H54 (cell line): ENCODE measurements at regions not wholly inside any gene's neighbourhood (a gene's known extent, or its start where the extent isn't known, plus 50 kb on each side); places are given as distances from the start of the nearest gene placed in this dataset.

ENCODE experiments used
- DNase-seq: peaks from one replicate; pipeline ENCODE4 v3.0.0; 2011; ENCODE audit warnings: low spot score, mixed read lengths; ENCODE audit not compliant: insufficient read length
- FAIRE-seq: peaks from 3 replicates; lab custom pipeline; 2011; peaks lifted over from hg19 to GRCh38; lab: Jason Lieb, UNC
- POLR2A ChIP-seq: IDR thresholded peaks from 2 replicates; pipeline ENCODE4 v1.6.1; 2011; ENCODE audit warnings: low read depth, mild to moderate bottlenecking, low read length

DNA sequence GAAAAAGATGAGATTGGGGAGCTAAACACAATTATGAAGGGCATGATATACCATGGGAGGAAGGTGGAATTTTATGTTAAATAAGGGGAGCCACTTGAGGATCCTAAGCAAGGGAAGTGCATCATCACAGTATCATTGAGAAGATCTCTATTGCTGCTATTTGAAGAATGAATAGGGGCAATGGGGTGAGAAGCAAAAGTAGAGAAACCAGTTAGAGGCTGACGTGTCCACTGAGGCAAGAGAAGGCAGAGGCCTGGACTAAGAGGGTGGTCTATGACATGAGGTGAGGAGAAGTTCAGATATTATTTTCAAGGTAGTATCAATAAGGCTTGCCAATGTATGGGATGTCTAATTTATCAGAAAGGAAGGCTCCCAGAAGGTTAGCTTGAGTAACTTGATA is 111.6 kb downstream of the TENT5A start:
- TF ChIP-seq POLR2A: no peak

DNA sequence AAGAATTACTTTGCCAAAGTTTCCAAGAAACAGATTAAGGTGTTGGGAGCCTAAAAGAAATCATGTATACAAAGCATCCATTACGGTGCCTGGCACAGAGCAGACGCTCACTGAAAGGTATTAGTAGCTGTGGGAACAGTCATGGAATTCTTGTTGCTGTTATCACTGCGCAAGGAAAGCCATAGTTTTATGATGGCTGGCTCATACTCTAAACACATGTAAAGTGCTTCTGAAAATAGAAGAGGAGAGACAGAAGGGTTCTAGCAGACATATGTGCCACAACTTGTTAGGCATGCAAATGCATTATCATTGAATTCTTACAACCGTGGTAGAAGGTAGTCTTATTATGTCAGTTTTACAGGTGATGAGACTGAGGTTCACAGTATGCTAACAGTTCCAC is 112.4 kb downstream of the TENT5A start:
- DNase-seq (no peak), FAIRE-seq (no peak)
- TF ChIP-seq POLR2A: no peak

More for the DNA sequence above, 111.6 kb downstream of the TENT5A start:
- no peak for DNase-seq
- no peak for FAIRE-seq

DNA sequence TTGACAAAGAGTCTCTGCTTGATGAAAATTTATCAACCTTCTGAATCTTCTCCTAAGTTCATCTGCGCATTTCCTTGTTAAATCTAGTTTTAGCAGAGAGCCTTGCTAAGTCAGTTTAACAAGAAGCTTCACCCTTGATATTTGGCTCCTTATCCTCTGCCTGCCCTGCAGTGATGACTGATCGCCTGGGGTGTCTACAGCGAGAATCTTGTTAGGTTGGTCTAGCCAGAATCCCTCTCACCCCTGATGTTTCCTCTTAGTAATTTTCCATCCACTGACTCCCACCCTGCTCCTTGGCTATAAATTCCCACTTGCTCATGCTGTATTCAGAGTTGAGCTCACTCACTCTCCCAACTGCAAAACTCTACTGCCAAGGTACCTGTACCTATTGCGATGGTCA is 114.1 kb downstream of the TENT5A start:
- DNase-seq (no peak), FAIRE-seq (no peak)
- no peak for TF ChIP-seq POLR2A

DNA sequence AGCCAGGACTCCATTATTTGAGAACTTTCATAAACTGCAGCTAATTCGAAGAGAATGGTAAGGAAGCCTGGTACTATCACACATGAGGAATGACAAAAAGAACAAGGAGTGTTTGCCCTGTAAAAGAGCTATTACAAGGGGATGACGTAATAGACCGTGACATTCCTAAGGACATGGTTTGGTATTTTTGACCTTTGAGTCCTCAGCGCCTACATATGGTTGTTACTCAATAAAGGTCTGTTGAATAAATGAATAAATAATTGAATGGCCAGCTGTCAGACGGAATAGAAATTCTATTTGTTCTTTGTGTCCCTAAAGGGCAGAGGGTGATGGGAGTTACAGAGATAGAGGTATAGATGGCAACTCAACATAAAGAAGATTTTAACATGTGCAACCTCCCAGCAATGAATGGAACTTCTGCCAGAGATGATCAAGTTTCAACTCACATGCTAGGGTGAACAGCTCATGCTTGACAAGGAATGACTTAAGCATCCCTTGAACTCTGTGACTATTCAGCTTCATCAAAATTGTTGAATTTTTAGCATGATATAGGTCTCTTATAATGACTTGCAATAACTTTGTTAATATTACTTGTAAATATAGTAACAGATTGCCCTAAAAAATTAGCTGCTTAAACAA is 115.4 kb downstream of the TENT5A start:
- TF ChIP-seq POLR2A: no peak
- FAIRE-seq: no peak
- DNase-seq: no peak

DNA sequence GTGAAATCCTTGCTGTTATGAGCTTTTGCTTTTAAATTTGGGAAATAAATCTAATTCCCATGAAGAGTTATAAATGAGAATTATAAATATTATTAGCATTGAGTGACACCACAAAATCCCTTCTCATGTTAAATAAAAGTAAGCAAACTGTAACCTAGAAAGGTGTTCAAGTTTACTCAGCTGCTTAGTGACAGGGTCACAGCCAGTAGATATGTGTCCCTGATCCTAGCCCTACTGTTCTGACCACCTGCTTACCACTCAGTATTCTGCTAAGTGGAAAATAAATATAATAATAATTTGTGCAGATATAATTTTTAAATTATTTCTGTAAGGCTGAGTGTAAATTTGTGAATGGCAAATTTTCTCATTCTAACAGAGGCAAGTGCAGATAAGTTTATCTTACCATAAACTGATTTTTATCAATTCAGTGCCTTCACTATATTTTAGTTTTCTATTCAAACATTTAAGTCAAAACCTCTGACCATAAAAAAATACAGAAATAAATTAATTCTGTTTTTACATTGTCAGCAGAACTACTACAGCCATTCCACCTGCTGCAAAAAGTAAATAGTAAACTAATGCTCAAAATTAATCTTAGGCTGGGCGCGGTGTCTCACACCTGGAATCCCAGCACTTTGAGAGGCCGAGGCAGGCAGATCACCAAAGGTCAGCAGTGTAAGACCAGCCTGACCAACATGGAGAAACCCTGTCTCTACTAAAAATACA is 118.2 kb downstream of the TENT5A start:
- FAIRE-seq (no peak), DNase-seq (no peak)
- no peak for TF ChIP-seq POLR2A

DNA sequence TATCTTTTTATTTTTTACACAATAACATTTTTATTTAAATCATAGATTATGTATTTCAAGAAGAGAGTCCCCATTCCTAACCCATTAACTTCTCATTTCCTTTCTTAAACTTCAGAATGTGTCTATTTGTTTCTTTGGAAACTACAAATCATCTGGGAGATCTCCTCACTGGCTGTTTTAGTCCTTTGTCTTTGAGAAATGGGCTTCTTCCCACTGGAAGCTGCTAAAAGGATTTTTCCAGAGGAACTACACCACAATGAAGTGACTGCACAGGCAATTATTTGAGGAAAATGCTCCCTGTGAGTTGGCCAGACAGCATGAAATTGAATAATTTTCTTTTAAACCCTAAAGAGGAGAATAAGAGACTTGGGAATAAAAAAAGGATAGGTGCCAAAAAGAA is 119.1 kb downstream of the TENT5A start:
- DNase-seq (no peak), FAIRE-seq (no peak)

DNA sequence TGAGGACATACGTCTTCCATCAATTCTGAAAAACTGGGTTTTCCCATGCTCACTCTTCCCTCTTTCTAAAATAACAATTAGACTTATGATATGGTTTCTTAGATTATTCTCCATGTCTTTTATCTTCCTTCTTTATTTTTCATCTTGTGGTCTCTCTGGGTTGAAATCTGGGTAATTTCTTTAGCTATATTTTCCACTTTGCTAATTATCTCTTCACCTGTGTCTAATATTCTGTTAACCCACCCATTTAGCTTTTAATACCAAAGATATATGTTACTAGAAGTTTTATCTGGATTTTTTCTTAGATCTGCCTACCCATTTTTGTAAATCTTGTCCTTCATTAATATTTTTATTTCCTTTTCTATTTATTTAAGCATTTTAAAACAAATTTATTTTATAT is 121.8 kb downstream of the TENT5A start:
- no peak for DNase-seq
- no peak for FAIRE-seq
- no peak for TF ChIP-seq POLR2A

More for the DNA sequence above, 119.1 kb downstream of the TENT5A start:
- TF ChIP-seq POLR2A: no peak

DNA sequence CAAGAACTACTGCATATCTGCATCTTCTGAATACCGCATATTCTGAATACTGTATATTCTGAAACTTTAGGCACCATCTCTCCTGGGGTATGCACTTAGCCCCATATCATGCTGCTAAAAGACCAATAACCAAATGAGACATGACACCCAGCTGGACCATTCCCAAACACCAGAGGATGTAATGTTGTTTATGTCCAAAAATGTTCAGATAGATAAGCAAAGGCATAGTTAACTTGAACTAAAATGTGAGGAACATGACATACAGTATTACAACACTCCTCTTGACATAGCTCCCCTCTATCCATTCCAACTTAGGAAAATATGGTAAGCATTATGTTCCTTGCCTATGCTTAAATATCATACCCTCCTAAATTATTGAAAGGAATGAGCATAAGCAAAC is 127.3 kb downstream of the TENT5A start:
- no peak for TF ChIP-seq POLR2A
- DNase-seq: no peak
- FAIRE-seq: no peak

DNA sequence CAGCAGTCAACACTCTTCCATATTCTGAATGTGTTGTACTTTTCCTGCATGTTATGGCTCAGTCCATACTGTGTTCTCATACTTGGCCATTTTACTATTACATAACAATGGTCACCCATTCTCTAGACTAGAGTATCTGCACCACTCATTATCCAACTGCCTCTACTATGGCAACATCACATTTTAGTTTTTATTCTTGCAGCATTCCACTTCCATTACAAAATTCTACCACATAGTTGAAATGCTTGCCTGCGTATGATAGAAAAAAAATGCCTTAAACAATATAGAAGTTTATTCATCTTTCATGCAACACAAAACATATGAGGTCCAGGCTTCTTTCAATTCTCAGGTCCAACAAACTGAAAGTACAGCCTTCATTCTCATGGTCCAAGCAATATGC is 128.0 kb downstream of the TENT5A start:
- TF ChIP-seq POLR2A: no peak
- DNase-seq: no peak
- FAIRE-seq: no peak

DNA sequence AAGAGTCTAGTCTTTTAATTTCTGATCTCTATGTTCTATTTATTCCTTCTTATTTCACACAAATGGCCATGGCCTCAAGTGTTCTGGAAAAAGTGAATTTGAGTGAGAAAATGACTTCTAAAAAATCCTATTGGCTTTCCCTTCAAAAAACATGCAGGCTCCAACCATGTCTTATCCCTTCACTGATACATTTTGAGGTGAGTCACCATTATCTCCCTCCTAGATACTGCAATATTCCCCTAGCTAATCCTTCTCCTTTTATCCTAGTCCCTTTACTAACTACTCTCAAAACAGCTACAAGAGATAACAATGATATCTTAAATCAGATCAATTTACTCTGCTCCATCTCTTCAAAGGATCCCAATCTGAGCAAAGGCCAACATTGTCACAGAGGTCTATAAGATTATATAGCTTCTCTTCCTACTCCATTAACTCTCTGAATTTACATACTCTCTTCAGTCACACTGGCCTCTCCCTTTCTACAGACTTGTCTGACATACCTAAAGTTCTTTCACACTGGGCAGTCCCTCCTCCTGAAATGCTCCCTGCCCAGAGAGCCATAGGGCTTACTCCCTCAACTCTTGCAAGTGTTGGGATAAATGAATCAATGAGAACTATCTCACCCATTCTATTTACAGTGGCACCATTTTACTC is 129.2 kb downstream of the TENT5A start:
- no peak for DNase-seq
- TF ChIP-seq POLR2A: no peak
- no peak for FAIRE-seq

DNA sequence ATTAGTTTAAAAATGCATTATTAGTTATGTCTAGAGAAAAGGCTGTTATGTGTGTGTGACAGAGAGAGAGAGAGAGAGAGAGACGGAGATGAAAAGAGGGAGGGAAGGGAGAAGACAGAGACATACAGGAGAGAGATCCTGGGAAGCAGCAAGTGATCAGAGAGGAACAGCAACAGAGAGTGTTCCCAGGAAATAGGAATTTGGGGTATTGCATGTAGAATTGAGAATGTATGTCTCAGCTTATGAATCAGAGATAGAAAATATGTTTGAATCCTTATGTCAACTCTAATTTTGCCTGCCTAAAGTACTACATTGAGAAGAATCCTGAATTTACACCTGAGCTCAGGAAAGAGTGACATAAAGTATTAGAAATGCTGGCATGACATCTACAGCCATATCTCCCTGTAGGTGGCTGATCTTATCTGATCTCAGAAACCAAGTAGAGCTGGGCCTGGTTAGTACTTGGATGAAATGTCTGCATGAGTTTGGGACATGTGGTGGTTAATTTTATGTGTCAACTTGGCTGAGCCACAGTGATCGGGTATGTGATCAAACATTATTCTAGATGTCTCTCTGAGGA is 130.6 kb downstream of the TENT5A start:
- FAIRE-seq (no peak), DNase-seq (no peak)
- TF ChIP-seq POLR2A: no peak

DNA sequence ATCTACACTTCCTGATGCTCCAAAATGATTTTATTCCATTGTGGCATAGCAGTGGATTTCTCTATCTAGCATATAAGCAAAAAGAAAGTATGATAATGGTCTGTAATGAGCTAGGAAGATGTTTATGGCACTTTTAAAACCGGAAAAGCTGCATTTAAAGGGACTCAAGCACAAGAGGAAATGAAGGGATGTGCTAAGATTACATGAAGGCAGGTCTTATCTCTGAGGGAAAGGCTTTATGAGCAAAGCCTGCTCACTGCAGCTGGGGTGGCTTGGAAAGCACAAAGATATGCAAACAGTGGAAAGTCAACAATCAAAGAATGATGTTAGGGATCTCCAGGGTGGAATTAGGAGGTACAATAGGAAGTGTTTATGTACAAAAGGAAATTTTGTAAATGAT is 138.2 kb downstream of the TENT5A start:
- no peak for FAIRE-seq
- DNase-seq: no peak

DNA sequence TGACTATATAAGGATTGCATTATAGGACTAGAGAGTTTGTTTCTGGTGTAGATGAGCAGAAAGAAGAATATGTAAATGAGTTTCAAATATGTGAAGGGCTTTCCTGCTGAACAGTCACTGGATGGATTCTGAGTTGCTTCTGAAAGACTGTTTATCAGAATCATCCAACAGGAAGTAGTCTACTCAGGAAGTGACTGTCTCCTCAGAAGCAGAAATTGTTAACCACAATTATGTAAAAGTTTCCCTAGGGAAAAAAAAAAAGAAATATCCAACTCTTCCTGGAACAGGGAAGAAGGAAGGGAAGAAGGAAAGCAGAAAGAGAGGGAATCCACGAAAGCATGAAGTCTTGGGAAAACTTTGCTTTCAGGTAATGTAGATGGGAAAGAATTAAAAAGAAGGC is 138.9 kb downstream of the TENT5A start:
- TF ChIP-seq POLR2A: no peak
- peak; percentile 65 for FAIRE-seq
- DNase-seq: peak; percentile 3

More for the DNA sequence above, 138.2 kb downstream of the TENT5A start:
- TF ChIP-seq POLR2A: no peak

DNA sequence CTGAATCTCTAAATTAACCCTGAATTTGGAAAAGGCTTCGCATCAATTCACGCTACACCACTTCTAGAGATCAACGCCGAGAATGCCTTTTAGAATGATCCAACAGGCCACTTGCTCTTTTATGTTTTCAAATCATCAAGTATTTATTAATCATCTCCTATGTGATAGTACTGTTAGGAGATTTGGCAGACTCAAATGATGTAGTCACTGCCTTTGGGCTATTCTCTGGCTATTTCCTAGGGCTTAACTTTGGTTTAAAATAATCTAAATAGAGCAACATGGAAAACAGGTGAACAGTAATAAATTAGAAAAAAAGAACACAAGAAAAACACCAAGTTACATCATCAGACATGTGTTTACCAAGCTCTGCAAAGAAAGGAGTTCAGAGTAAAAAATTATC is 140.3 kb downstream of the TENT5A start:
- DNase-seq (no peak), FAIRE-seq (no peak)
- TF ChIP-seq POLR2A: no peak

DNA sequence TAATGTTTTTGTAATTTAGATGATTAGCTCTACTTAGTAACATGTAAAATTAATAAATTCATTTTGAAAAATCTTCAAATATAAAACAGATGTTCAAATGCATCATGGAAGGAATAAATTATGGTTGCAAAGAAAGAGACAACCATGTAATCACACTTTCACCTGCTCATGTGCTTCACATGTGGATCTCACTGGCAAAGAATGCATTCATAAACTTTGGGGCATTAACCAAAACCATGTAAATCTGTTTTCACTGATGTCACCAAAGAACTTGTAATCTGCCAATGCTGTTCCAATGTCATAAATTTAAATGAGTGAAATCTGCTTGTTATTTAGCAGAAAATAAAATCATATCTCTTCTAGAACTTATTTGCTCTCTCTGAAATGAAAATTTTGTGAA is 142.7 kb downstream of the TENT5A start:
- no peak for TF ChIP-seq POLR2A
- FAIRE-seq (no peak), DNase-seq (no peak)
